HCT116 (cell line): ENCODE measurements at regions not wholly inside any gene's neighbourhood (a gene's known extent, or its start where the extent isn't known, plus 50 kb on each side); places are given as distances from the start of the nearest gene placed in this dataset.

ENCODE experiments used
- ATAC-seq: fragments of 200-7000 bp; cut with Tn5 transposase; 2 replicates; pipeline ENCODE4 v1.9.1; 2020; ENCODE audit warnings: mild to moderate bottlenecking, moderate library complexity
- BruUV-seq: library from RNA; stranded (reverse); fragments of 400-500 nt; replicated peaks from 2 replicates; lab custom pipeline; 2021; lab: Mats Ljungman, UMichigan
- CTCF ChIA-PET: fragments of 300-600 bp; sonication (Branson Sonifier 250); formaldehyde crosslinking; loops from one replicate; lab custom pipeline; 2021; ENCODE audit warnings: antibody characterized with exemption; lab: Charles Lee
- POLR2A ChIA-PET: fragments of 300-600, 350-600 bp; sonication (Branson Sonifier 250); formaldehyde crosslinking; loops from one replicate; lab custom pipeline; 2021; ENCODE audit warnings: antibody characterized with exemption; lab: Charles Lee
- RAD21 ChIA-PET, 2 experiments: fragments of 300-600 bp; sonication (Branson Sonifier 250); formaldehyde crosslinking; loops; one replicate each; lab custom pipeline; 2023; ENCODE audit warnings: low total read pairs in 2 of 2; ENCODE audit not compliant: uncharacterized antibody in 2 of 2, unreplicated experiment in 2 of 2, low non-redundant PET in 1 of 2; lab: Charles Lee
- DNase-seq: peaks from one replicate; pipeline ENCODE4 v3.0.0-alpha.2; 2010; ENCODE audit warnings: low read depth, low spot score
- H2AFZ ChIP-seq: fragments of 200-600 bp; shearing (Covaris generic), sonication (generic); 2 replicates; pipeline ENCODE4 v1.6.1; 2017; ENCODE audit warnings: low read depth, mixed run types, mixed read lengths, antibody characterized with exemption, low read length; ENCODE audit not compliant: poor library complexity, severe bottlenecking
- H3K27ac ChIP-seq: 2 replicates; pipeline ENCODE4 v1.5.1; 2012; ENCODE audit warnings: low read depth, low read length
- H3K27me3 ChIP-seq: fragments of 200-600 bp; sonication (generic); 2 replicates; pipeline ENCODE4 v1.6.1; 2016; ENCODE audit warnings: mixed run types, low read length, mixed read lengths; ENCODE audit not compliant: insufficient read depth
- H3K36me3 ChIP-seq, 2 experiments: fragments of 200-500 bp in 1 of 2; fragments of 200-600 bp in 1 of 2; sonication (Bioruptor generic) in 1 of 2; sonication (generic) in 1 of 2; 2 replicates each; pipeline versions ENCODE4 v1.5.1 to v1.6.1; 2014 to 2016; ENCODE audit warnings: low read length in 2 of 2, inconsistent platforms in 1 of 2, mixed read lengths in 1 of 2, mixed run types in 1 of 2; ENCODE audit not compliant: insufficient read depth in 2 of 2, control insufficient read depth in 1 of 2
- H3K4me1 ChIP-seq, 2 experiments: fragments of 200-600 bp in 1 of 2; sonication (generic) in 1 of 2; 2 replicates each; pipeline versions ENCODE4 v1.5.1 to v1.6.1; 2012 to 2017; ENCODE audit warnings: low read length in 2 of 2, inconsistent platforms in 1 of 2, mild to moderate bottlenecking in 1 of 2, mixed read lengths in 1 of 2, mixed run types in 1 of 2, moderate library complexity in 1 of 2; ENCODE audit not compliant: insufficient read depth in 2 of 2, control insufficient read depth in 1 of 2
- H3K4me2 ChIP-seq: fragments of 200-600 bp; sonication (generic); 2 replicates; pipeline ENCODE4 v1.6.1; 2017; ENCODE audit warnings: mixed run types, low read length, mixed read lengths
- H3K4me3 ChIP-seq, 2 experiments: fragments of 200-600 bp in 1 of 2; sonication (generic) in 1 of 2; replicated peaks in 1 of 2; 2 replicates each; pipeline ENCODE4 v1.5.1; 2011 to 2016; ENCODE audit warnings: low read length in 2 of 2, control low read depth in 1 of 2, low read depth in 1 of 2, mild to moderate bottlenecking in 1 of 2, mixed read lengths in 1 of 2, mixed run types in 1 of 2
- H3K79me2 ChIP-seq: fragments of 200-600 bp; sonication (generic); 2 replicates; pipeline ENCODE4 v1.6.1; 2017; ENCODE audit warnings: mild to moderate bottlenecking, mixed run types, low read length, moderate library complexity, mixed read lengths; ENCODE audit not compliant: insufficient read depth
- H3K9ac ChIP-seq: fragments of 200-600 bp; sonication (generic); 2 replicates; pipeline ENCODE4 v1.6.1; 2016; ENCODE audit warnings: low read length, mixed read lengths
- H3K9me2 ChIP-seq: fragments of 200-600 bp; sonication (generic), shearing (Covaris generic); 2 replicates; pipeline ENCODE4 v1.6.1; 2017; ENCODE audit warnings: mixed run types, mild to moderate bottlenecking, moderate library complexity; ENCODE audit not compliant: insufficient read depth
- H3K9me3 ChIP-seq, 2 experiments: fragments of 200-500 bp in 1 of 2; fragments of 200-600 bp in 1 of 2; sonication (Bioruptor generic) in 1 of 2; sonication (generic) in 1 of 2; 2 replicates each; pipeline ENCODE4 v1.6.1; 2014 to 2017; ENCODE audit warnings: low read length in 2 of 2, mixed read lengths in 2 of 2, inconsistent platforms in 1 of 2, low read depth in 1 of 2, mild to moderate bottlenecking in 1 of 2, mixed run types in 1 of 2, moderate library complexity in 1 of 2; ENCODE audit not compliant: control insufficient read depth in 1 of 2, insufficient read depth in 1 of 2
- H4K20me1 ChIP-seq: fragments of 200-600 bp; sonication (generic), shearing (Covaris generic); 2 replicates; pipeline ENCODE4 v1.6.1; 2017; ENCODE audit warnings: mixed run types, mild to moderate bottlenecking, moderate library complexity; ENCODE audit not compliant: insufficient read depth
- CEBPB ChIP-seq: IDR thresholded peaks from 2 replicates; pipeline ENCODE4 v1.6.1; 2012; ENCODE audit warnings: low read depth
- EGR1 ChIP-seq: IDR thresholded peaks from 2 replicates; pipeline ENCODE4 v1.6.1; 2012; ENCODE audit warnings: low read depth
- ELF1 ChIP-seq: IDR thresholded peaks from 2 replicates; pipeline ENCODE4 v1.6.1; 2012; ENCODE audit warnings: low read depth, borderline replicate concordance
- JUND ChIP-seq: IDR thresholded peaks from 2 replicates; pipeline ENCODE4 v1.6.1; 2012
- POLR2A ChIP-seq: IDR thresholded peaks from 2 replicates; pipeline ENCODE4 v1.7.0; 2011; ENCODE audit warnings: borderline replicate concordance; ENCODE audit not compliant: insufficient read depth, insufficient read length; ENCODE audit errors: extremely low read depth
- RAD21 ChIP-seq: IDR thresholded peaks from 2 replicates; pipeline ENCODE4 v1.6.1; 2012; ENCODE audit warnings: low read depth, mild to moderate bottlenecking
- SIN3A ChIP-seq: IDR thresholded peaks from 2 replicates; pipeline ENCODE4 v1.6.1; 2012; ENCODE audit warnings: low read depth
- SP1 ChIP-seq: IDR thresholded peaks from 2 replicates; pipeline ENCODE4 v1.6.1; 2012; ENCODE audit warnings: low read depth
- SRF ChIP-seq: IDR thresholded peaks from 2 replicates; pipeline ENCODE4 v1.6.1; 2012; ENCODE audit warnings: low read depth
- TCF7L2 ChIP-seq: IDR thresholded peaks from 2 replicates; pipeline ENCODE4 v1.7.0; 2011; ENCODE audit warnings: borderline replicate concordance, inconsistent platforms; ENCODE audit not compliant: insufficient read depth, insufficient read length; ENCODE audit errors: extremely low read depth
- YY1 ChIP-seq: IDR thresholded peaks from 2 replicates; pipeline ENCODE4 v1.6.1; 2011; ENCODE audit warnings: low read length, low read depth, moderate library complexity, mild to moderate bottlenecking; ENCODE audit not compliant: insufficient replicate concordance; ENCODE audit errors: extremely low read depth
- ZFX ChIP-seq: fragments of 450-650 bp; IDR thresholded peaks from 2 replicates; pipeline ENCODE4 v1.6.1; 2017
- ZNF274 ChIP-seq: fragments of 200-500 bp; sonication (Bioruptor generic); IDR thresholded peaks from 2 replicates; pipeline ENCODE4 v1.6.1; 2014; ENCODE audit warnings: mild to moderate bottlenecking, low read depth, low read length, inconsistent platforms
- intact Hi-C: fragments of 100-400 bp; cut with micrococcal nuclease; formaldehyde crosslinking; loops from 2 replicates; pipeline ENCODE4 v1.10.0; 2022
- TF ChIP-seq, protein P1 (sequence below): IDR thresholded peaks from 2 replicates; pipeline ENCODE4 v1.6.1; 2012
- TF ChIP-seq, protein P2 (sequence below): IDR thresholded peaks from 2 replicates; pipeline ENCODE4 v1.6.1; 2012
- TF ChIP-seq, protein P3 (sequence below), 3 experiments: fragments of 200-600 bp in 1 of 3; sonication (generic) in 1 of 3; IDR thresholded peaks in 2 of 3; conservative IDR thresholded peaks in 1 of 3; 2 replicates each; pipeline ENCODE4 v1.5.1; 2012 to 2017; ENCODE audit warnings: low read depth in 2 of 3, low read length in 2 of 3, antibody characterized with exemption in 1 of 3, borderline replicate concordance in 1 of 3, control low read depth in 1 of 3, mild to moderate bottlenecking in 1 of 3, mixed read lengths in 1 of 3, mixed run types in 1 of 3, moderate library complexity in 1 of 3; ENCODE audit not compliant: insufficient read depth in 1 of 3
- TF ChIP-seq, protein P4 (sequence below): IDR thresholded peaks from 2 replicates; pipeline ENCODE4 v1.6.1; 2011; ENCODE audit warnings: mild to moderate bottlenecking, low read length, moderate library complexity; ENCODE audit not compliant: insufficient replicate concordance; ENCODE audit errors: extremely low read depth

DNA sequence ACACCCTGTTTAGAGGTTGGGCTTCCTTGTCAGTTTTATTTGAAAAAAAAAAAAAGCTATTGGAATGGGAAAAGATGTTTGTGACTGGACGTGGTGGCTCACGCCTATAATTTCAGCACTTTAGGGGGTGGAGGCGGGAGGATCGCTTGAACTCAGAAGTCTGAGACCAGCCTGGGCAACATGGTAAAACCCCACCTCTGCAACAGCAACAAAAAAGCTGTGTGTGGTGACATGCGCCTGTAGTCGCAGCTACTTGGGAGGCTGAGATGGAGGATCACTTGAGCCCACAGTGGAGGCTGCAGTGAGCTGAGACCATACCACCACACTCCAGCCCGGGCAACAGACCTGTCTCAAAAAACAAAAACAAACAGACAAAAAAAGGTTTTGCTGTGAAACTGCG is 66.1 kb upstream of the SIAH1 start:
- ATAC-seq, result no peak
- CTCF ChIA-PET, result no interaction called here
- no peak overlapping the region for H3K4me2 ChIP-seq
- no peak for TF ChIP-seq EGR1
- TF ChIP-seq ELF1, result no peak
- no peak for TF ChIP-seq ZNF274
- no peak for TF ChIP-seq CEBPB
- no peak for TF ChIP-seq ZFX
- TF ChIP-seq TCF7L2, result no peak
- no peak for TF ChIP-seq SP1
- TF ChIP-seq, protein P1, sequence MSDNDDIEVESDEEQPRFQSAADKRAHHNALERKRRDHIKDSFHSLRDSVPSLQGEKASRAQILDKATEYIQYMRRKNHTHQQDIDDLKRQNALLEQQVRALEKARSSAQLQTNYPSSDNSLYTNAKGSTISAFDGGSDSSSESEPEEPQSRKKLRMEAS, result no peak
- TF ChIP-seq JUND, result no peak
- no peak for TF ChIP-seq SIN3A
- TF ChIP-seq RAD21, result no peak
- TF ChIP-seq POLR2A, result no peak
- TF ChIP-seq SRF, result no peak
- TF ChIP-seq, protein P2, sequence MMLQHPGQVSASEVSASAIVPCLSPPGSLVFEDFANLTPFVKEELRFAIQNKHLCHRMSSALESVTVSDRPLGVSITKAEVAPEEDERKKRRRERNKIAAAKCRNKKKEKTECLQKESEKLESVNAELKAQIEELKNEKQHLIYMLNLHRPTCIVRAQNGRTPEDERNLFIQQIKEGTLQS, result no peak
- TF ChIP-seq, protein P3, sequence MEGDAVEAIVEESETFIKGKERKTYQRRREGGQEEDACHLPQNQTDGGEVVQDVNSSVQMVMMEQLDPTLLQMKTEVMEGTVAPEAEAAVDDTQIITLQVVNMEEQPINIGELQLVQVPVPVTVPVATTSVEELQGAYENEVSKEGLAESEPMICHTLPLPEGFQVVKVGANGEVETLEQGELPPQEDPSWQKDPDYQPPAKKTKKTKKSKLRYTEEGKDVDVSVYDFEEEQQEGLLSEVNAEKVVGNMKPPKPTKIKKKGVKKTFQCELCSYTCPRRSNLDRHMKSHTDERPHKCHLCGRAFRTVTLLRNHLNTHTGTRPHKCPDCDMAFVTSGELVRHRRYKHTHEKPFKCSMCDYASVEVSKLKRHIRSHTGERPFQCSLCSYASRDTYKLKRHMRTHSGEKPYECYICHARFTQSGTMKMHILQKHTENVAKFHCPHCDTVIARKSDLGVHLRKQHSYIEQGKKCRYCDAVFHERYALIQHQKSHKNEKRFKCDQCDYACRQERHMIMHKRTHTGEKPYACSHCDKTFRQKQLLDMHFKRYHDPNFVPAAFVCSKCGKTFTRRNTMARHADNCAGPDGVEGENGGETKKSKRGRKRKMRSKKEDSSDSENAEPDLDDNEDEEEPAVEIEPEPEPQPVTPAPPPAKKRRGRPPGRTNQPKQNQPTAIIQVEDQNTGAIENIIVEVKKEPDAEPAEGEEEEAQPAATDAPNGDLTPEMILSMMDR (IDR thresholded peaks at IDR 0.05 in 2 of 3, conservative IDR thresholded peaks at IDR 0.05 in 1 of 3; ENCODE audit: borderline replicate concordance in 1 of 3, insufficient read depth in 1 of 3, low read depth in 2 of 3, low read length in 2 of 3), result no peak
- no peak for TF ChIP-seq YY1
- TF ChIP-seq, protein P4, sequence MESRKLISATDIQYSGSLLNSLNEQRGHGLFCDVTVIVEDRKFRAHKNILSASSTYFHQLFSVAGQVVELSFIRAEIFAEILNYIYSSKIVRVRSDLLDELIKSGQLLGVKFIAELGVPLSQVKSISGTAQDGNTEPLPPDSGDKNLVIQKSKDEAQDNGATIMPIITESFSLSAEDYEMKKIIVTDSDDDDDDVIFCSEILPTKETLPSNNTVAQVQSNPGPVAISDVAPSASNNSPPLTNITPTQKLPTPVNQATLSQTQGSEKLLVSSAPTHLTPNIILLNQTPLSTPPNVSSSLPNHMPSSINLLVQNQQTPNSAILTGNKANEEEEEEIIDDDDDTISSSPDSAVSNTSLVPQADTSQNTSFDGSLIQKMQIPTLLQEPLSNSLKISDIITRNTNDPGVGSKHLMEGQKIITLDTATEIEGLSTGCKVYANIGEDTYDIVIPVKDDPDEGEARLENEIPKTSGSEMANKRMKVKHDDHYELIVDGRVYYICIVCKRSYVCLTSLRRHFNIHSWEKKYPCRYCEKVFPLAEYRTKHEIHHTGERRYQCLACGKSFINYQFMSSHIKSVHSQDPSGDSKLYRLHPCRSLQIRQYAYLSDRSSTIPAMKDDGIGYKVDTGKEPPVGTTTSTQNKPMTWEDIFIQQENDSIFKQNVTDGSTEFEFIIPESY, result no peak
- TF ChIP-seq, all 23 proteins: peak for 0
- Histone ChIP-seq H3K27me3 (no peaks in the 10 kb centered on the region), H4K20me1 (no peaks in the 10 kb centered on the region), H3K9me3 (no peaks in the 10 kb centered on the region), H3K9me2 (no peaks in the 10 kb centered on the region), H3K4me1 (no peaks in the 10 kb centered on the region), H3K36me3 (no peaks in the 10 kb centered on the region), H3K79me2 (no peaks in the 10 kb centered on the region), H3K4me3 (no peak overlapping the region), H3K9ac (no peak overlapping the region), H2AFZ (no peak overlapping the region), H3K27ac (no peak overlapping the region)
- BruUV-seq, result no TSS peak
- DNase-seq, result no peak
- intact Hi-C loops, result no loop called here
- POLR2A ChIA-PET, result no interaction called here
- RAD21 ChIA-PET, result no interaction called here
